SIG-M5 (cell line): ENCODE measurements at regions not wholly inside any gene's neighbourhood (a gene's known extent, or its start where the extent isn't known, plus 50 kb on each side); places are given as distances from the start of the nearest gene placed in this dataset.
"Not testable (repeated sequence)": the region's sequence is repeated elsewhere in the genome, so short reads cannot be mapped to it uniquely, and the experiment has no call there.

Source experiments
- DNase-seq: peaks from one replicate; lab custom pipeline; 2025; lab: John Stamatoyannopoulos, UW

DNA sequence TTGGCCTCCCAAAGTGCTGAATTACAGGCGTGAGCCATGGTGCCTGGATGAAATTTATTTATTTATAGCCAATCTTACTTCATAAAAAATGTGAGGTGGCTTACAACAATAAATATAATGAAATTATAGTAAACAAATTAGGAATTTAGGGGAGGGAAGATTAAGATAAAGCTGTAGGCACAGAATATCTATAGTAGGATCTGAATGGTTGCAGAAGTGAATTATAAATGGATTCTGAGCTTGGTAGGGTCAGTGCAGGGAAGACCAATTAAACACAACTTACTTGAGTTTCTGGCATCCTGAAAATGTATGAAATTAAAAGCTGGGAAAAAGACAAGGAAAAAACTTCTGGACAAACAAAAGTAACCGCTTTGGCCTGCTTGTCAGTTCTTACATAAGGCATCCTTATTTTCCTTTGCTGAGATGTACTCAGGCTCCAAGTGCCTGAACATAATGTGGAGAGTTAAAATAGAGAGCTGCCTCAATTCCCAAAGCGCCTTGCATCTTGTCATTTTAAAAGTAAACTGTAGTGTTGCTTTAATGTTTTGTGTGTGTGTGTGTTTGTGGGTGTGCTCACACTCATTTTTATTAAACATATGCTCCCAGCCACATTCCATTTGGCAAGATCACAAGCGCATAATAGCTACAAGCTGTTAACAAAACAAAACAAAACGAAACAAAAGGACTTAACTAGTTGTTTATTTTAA lies 247.3 kb downstream of the S1PR1 start:
- DNase-seq, result no peak

GRCh38 chr1:101484689-101485338 lies 248.0 kb downstream of the S1PR1 start:
- DNase-seq, result no peak

GRCh38 chr1:101485712-101486111 lies 248.9 kb downstream of the S1PR1 start:
- no peak for DNase-seq

GRCh38 chr1:101492144-101492543 lies 255.3 kb downstream of the S1PR1 start:
- not testable (repeated sequence) for DNase-seq

- DNase-seq, result not testable (repeated sequence)
Observed at GRCh38 chr1:101493920-101494319, 257.1 kb downstream of the S1PR1 start.

- DNase-seq, result no peak
Observed at GRCh38 chr1:101496109-101496508, 259.3 kb downstream of the S1PR1 start.

- DNase-seq, result no peak
Observed at GRCh38 chr1:101497881-101498559, 261.2 kb downstream of the S1PR1 start.

- not testable (repeated sequence) for DNase-seq
Observed at GRCh38 chr1:101504106-101504505, 267.3 kb downstream of the S1PR1 start.

DNA sequence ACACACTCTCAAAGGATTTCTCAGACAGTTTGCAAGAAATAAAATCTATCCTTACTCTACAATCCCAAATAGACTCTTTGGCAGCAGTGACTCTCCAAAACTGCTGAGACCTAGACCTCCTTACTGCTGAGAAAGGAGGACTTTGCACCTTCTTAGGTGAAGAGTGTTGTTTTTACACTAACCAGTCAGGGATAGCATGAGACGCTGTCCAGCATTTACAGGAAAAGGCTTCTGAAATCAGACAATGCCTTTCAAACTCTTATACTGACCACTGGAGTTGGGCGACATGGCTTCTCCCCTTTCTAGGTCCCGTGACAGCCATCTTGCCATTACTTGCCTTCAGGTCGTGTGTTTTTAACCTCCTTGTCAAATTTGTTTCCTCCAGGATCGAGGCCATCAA lies 268.4 kb downstream of the S1PR1 start:
- not testable (repeated sequence) for DNase-seq

GRCh38 chr1:101506541-101507164 lies 269.8 kb downstream of the S1PR1 start:
- no peak for DNase-seq

DNA sequence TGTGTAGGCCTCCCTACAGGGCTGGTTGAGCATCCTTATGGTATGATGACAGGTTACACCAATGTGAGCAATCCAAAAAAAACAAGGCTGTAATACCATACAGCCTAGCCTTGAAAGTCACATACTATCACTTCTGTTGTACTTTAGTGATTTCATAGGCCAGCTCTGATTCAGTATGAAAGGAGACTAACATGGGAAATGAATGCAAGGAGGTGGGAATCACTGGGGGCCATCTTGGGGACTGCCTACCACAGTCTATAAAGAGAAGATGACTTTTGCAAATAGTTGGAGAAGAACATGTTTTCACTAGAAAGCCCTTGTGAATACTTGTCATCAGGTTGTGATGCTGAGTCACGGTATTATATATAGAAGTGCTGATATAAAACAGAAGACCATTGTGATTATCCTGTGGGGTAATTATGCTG lies 270.7 kb downstream of the S1PR1 start:
- DNase-seq, result no peak

- DNase-seq, result no peak
Observed at GRCh38 chr1:101508913-101509312, 272.1 kb downstream of the S1PR1 start.

GRCh38 chr1:101509370-101509769 lies 272.6 kb downstream of the S1PR1 start:
- no peak for DNase-seq

DNA sequence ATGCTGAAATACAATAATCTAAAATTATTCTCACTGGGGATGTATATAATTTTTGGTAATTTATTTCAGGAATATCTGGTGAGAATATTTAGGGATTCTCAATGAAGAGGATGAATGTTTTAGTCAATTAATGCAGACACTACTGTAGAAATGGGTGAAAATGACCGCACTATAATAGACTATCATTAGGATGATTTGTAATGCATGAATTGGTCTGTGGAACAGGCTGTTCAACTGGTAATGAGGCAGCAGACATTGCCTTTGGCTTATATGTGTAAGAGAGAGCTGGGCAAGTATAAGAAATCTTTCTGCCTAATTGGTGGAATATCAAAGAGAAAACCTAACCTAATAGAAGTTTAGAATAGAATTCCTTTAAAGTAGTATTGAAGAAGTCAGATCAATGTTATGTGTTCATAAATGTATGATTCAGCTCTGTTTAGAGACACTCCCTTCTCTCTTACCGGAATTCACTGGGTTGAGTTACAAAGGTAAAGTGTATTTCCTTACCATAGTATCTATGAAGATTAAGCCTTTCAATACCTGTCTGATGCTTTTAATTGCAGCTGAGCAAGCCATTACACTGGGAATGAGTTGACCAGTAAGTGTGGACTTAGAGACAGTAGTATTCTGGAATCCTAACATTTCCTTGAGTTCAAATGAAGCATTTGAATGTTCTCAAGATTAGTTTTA lies 274.5 kb downstream of the S1PR1 start:
- no peak for DNase-seq

DNA sequence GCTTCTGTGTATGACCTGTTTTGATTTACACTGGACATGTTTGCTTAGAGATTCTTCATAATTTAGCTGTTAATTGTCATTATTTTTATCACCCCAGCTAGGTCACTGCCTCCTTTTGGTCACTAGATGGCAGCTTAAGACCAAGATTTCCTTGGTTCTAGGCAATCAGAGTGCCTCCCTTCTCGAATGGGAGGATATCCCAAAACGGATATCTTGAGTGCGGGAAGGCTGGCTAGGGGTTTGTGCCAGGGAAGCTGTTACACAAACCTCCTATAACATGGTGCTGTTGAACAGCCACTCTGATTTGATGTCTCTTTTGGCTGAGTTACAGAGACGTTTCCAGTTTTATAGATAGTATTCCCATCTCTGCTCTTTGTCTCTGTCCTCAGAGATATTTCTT lies 283.5 kb downstream of the S1PR1 start:
- no peak for DNase-seq

DNA sequence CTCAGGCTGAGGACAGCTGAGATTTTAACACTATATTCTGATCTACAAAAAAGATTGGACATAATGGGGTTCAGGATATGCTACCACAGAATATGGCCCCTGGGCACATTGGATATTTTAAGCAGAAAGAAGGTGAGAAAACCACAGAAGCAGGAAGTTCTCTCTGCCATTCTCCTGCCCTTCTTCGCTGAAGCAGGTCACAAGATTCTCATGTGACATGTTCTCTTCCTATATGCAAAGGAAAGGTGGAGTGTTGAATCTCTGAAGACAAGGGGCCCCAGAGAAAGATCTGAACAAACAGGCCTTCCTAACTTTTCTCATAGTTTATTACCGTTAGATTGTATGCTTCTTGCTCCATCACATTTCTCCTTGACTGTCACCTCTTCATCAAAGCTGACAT lies 285.7 kb downstream of the S1PR1 start:
- no peak for DNase-seq

DNA sequence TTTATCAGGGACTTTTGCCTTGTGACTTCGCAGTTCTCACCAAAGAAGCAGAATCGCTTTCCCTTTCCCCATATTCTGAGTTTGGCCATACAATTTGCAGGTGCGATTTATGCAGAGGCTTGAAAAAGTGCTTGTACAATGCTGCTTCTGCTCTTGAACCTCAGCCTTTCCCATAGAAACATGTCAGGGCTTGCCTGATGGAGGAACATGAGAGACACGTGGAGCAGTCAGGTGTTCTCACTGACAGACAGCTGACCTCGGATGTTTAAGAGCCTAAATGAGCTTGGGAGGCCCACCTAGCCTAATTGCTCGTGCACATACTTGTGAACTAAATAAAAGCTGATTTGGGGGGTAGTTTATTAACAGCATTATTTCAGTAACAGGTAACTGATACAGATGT lies 290.0 kb downstream of the S1PR1 start:
- DNase-seq, result no peak

- no peak for DNase-seq
Observed at GRCh38 chr1:101532377-101532776, 295.6 kb downstream of the S1PR1 start.

- no peak for DNase-seq
Observed at GRCh38 chr1:101540161-101540560, 303.3 kb downstream of the S1PR1 start.

DNA sequence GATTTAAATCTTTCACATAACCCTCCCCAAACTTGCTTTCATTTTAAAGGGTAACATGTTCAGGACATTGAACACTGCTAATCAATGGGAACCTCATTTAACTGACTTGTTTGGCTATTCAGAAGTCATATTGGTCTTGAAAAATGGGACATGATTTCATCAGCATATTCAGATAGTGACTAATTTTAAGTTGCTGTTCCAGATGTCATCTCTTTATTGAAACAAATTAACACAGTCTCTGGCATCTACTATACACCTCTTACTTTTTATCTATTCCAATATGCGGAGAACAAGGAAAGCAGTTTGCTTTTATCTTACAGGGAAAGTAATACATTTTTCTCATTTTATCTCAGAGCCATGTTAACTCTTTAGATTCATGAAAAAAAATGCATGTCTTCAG lies 310.1 kb downstream of the S1PR1 start:
- no peak for DNase-seq

DNA sequence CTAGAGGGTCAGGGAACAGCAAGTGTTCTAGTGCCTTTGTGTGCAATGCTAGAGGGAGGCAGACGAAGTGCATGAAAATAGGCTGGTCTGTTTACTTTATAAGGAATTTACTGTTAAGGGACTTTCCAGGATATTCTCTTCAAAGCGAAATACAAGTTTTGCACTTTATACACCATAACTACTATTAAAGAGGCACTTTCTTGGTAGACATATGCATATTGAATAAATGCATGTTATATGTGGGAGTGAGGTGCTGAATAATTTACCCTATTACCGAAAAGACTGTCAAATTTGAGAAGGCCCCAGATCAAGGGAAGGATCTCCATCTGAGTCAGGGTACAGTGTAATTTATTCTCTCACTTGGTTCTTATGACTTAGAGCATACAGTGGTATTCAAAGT lies 310.5 kb downstream of the S1PR1 start:
- DNase-seq, result no peak

- no peak for DNase-seq
Observed at GRCh38 chr1:101548376-101548775, 311.6 kb downstream of the S1PR1 start.
